ENCODE measurements at regions not wholly inside any gene's neighbourhood (a gene's known extent, or its start where the extent isn't known, plus 50 kb on each side); places are given as distances from the start of the nearest gene placed in this dataset.

GRCh38 chr2:16288371-16289112 lies 348.2 kb downstream of the MYCN start:
- H3K4me2 ChIP-seq (ENCODE audit: low read depth, low read length, poor library complexity, severe bottlenecking), result no peak overlapping the region
- H3K36me3 ChIP-seq (ENCODE audit: low read length), result no peaks in the 10 kb centered on the region
- H3F3A ChIP-seq (ENCODE audit: insufficient read depth), result no peaks in the 10 kb centered on the region
- H3K27me3 ChIP-seq (ENCODE audit: low read length), result no peaks in the 10 kb centered on the region
- H3K9ac ChIP-seq (ENCODE audit: low read length), result no peak overlapping the region
- TF ChIP-seq EZH2phosphoT487 (conservative IDR thresholded peaks at IDR 0.05; ENCODE audit: low read length) (no peak), CTCF (IDR thresholded peaks at IDR 0.05; ENCODE audit: insufficient read depth, low read length, poor library complexity, severe bottlenecking) (no peak)
- no peak overlapping the region for H3K27ac ChIP-seq (ENCODE audit: low read depth, low read length)
- H3K79me2 ChIP-seq (ENCODE audit: insufficient read depth, low read length), result no peaks in the 10 kb centered on the region
- H3K9me2 ChIP-seq (replicated peaks; ENCODE audit: insufficient read depth, low read length), result no peaks in the 10 kb centered on the region
- H3K4me3 ChIP-seq (ENCODE audit: insufficient read depth, low read length, poor library complexity, severe bottlenecking), result no peak overlapping the region
- no peaks in the 10 kb centered on the region for H3K9me3 ChIP-seq (ENCODE audit: insufficient read depth, low read length)
- no peak overlapping the region for H2AFZ ChIP-seq (ENCODE audit: low read depth, low read length, severe bottlenecking)
- H4K20me1 ChIP-seq (ENCODE audit: low read depth, low read length), result no peaks in the 10 kb centered on the region

- Histone ChIP-seq H4K20me1 (ENCODE audit: low read depth, low read length) (no peaks in the 10 kb centered on the region), H2AFZ (ENCODE audit: low read depth, low read length, severe bottlenecking) (no peak overlapping the region), H3K9me3 (ENCODE audit: insufficient read depth, low read length) (no peaks in the 10 kb centered on the region), H3K4me2 (ENCODE audit: low read depth, low read length, poor library complexity, severe bottlenecking) (no peak overlapping the region), H3K79me2 (ENCODE audit: insufficient read depth, low read length) (no peaks in the 10 kb centered on the region), H3K27me3 (ENCODE audit: low read length) (no peaks in the 10 kb centered on the region), H3K9me2 (replicated peaks; ENCODE audit: insufficient read depth, low read length) (no peaks in the 10 kb centered on the region), H3K9ac (ENCODE audit: low read length) (no peak overlapping the region), H3K4me3 (ENCODE audit: insufficient read depth, low read length, poor library complexity, severe bottlenecking) (no peak overlapping the region), H3K27ac (ENCODE audit: low read depth, low read length) (no peak overlapping the region), H3K36me3 (ENCODE audit: low read length) (no peaks in the 10 kb centered on the region), H3F3A (ENCODE audit: insufficient read depth) (no peaks in the 10 kb centered on the region)
- TF ChIP-seq CTCF (IDR thresholded peaks at IDR 0.05; ENCODE audit: insufficient read depth, low read length, poor library complexity, severe bottlenecking), result no peak
- no peak for TF ChIP-seq EZH2phosphoT487 (conservative IDR thresholded peaks at IDR 0.05; ENCODE audit: low read length)
Measured at GRCh38 chr2:16287831-16288230, 347.5 kb downstream of the MYCN start.

- Histone ChIP-seq H3K79me2 (ENCODE audit: insufficient read depth, low read length) (no peaks in the 10 kb centered on the region), H3F3A (ENCODE audit: insufficient read depth) (no peaks in the 10 kb centered on the region), H3K9ac (ENCODE audit: low read length) (no peak overlapping the region), H2AFZ (ENCODE audit: low read depth, low read length, severe bottlenecking) (no peak overlapping the region), H4K20me1 (ENCODE audit: low read depth, low read length) (no peaks in the 10 kb centered on the region), H3K9me2 (replicated peaks; ENCODE audit: insufficient read depth, low read length) (no peaks in the 10 kb centered on the region), H3K27me3 (ENCODE audit: low read length) (no peaks in the 10 kb centered on the region), H3K4me3 (ENCODE audit: insufficient read depth, low read length, poor library complexity, severe bottlenecking) (no peak overlapping the region), H3K27ac (ENCODE audit: low read depth, low read length) (no peak overlapping the region), H3K4me2 (ENCODE audit: low read depth, low read length, poor library complexity, severe bottlenecking) (no peak overlapping the region), H3K36me3 (ENCODE audit: low read length) (no peaks in the 10 kb centered on the region), H3K9me3 (ENCODE audit: insufficient read depth, low read length) (no peaks in the 10 kb centered on the region)
- no peak for TF ChIP-seq EZH2phosphoT487 (conservative IDR thresholded peaks at IDR 0.05; ENCODE audit: low read length)
- no peak for TF ChIP-seq CTCF (IDR thresholded peaks at IDR 0.05; ENCODE audit: insufficient read depth, low read length, poor library complexity, severe bottlenecking)
Measured at GRCh38 chr2:16287281-16287680, 346.9 kb downstream of the MYCN start.
